HFF-Myc (cell line): ENCODE measurements at regions not wholly inside any gene's neighbourhood (a gene's known extent, or its start where the extent isn't known, plus 50 kb on each side); places are given as distances from the start of the nearest gene placed in this dataset.

Experiments used
- DNase-seq: peaks from one replicate; pipeline ENCODE4 v3.0.0-alpha.2; 2011; ENCODE audit warnings: low read depth; ENCODE audit errors: extremely low read depth
- H3K4me3 ChIP-seq: replicated peaks from 2 replicates; pipeline ENCODE4 v1.5.1; 2011; ENCODE audit warnings: low read depth, mild to moderate bottlenecking, control low read depth, low read length
- CTCF ChIP-seq: IDR thresholded peaks from 2 replicates; pipeline ENCODE4 v1.5.1; 2012; ENCODE audit warnings: mild to moderate bottlenecking, low read depth, low read length, control low read depth; ENCODE audit errors: missing control alignments

GRCh38 chr11:91591021-91591420 is 633.6 kb upstream of the FAT3 start:
- H3K4me3 ChIP-seq: no peak overlapping the region
- DNase-seq: no peak
- TF ChIP-seq CTCF: no peak

- no peak for TF ChIP-seq CTCF
- H3K4me3 ChIP-seq: no peak overlapping the region
- DNase-seq: no peak
Observed at GRCh38 chr11:91587131-91587530, 637.5 kb upstream of the FAT3 start.

GRCh38 chr11:91585035-91585801 is 639.4 kb upstream of the FAT3 start:
- TF ChIP-seq CTCF: no peak
- H3K4me3 ChIP-seq: no peak overlapping the region
- DNase-seq: no peak

GRCh38 chr11:91563176-91563575 is 661.4 kb upstream of the FAT3 start:
- TF ChIP-seq CTCF: no peak

GRCh38 chr11:91560434-91560833 is 664.2 kb upstream of the FAT3 start:
- no peak for TF ChIP-seq CTCF
- no peak overlapping the region for H3K4me3 ChIP-seq
- no peak for DNase-seq

More at GRCh38 chr11:91563176-91563575, 661.4 kb upstream of the FAT3 start:
- no peak overlapping the region for H3K4me3 ChIP-seq
- DNase-seq: no peak

- no peak for TF ChIP-seq CTCF
- no peak for DNase-seq
Observed at GRCh38 chr11:91538065-91538464, 686.6 kb upstream of the FAT3 start.

GRCh38 chr11:91536366-91536765 is 688.3 kb upstream of the FAT3 start:
- no peak overlapping the region for H3K4me3 ChIP-seq
- TF ChIP-seq CTCF: no peak
- DNase-seq: no peak

More at GRCh38 chr11:91538065-91538464, 686.6 kb upstream of the FAT3 start:
- no peak overlapping the region for H3K4me3 ChIP-seq
